Dendritic cell treated with granulocyte-macrophage colony-stimulating factor and Interleukin-4, amounts not matched to agents 40 ng/mL and 50 ng/mL, for 4 days (primary cell): ENCODE measurements at regions not wholly inside any gene's neighbourhood (a gene's known extent, or its start where the extent isn't known, plus 50 kb on each side); places are given as distances from the start of the nearest gene placed in this dataset.
"Not testable (repeated sequence)": the region's sequence is repeated elsewhere in the genome, so short reads cannot be mapped to it uniquely, and the experiment has no call there.

ENCODE experiments used
- H3K27ac Mint-ChIP-seq: one replicate; pipeline ENCODE4 v1.8.0; 2022; ENCODE audit warnings: mild to moderate bottlenecking, mixed read lengths
- H3K27me3 Mint-ChIP-seq: one replicate; pipeline ENCODE4 v1.8.0; 2022; ENCODE audit warnings: mild to moderate bottlenecking, mixed read lengths
- H3K36me3 Mint-ChIP-seq: one replicate; pipeline ENCODE4 v1.8.0; 2022; ENCODE audit warnings: low read depth, mixed read lengths
- H3K4me1 Mint-ChIP-seq: one replicate; pipeline ENCODE4 v1.8.0; 2022; ENCODE audit warnings: low read depth, mixed read lengths
- H3K4me3 Mint-ChIP-seq: one replicate; pipeline ENCODE4 v1.8.0; 2022; ENCODE audit warnings: mild to moderate bottlenecking, moderate library complexity, mixed read lengths
- H3K9me3 Mint-ChIP-seq: one replicate; pipeline ENCODE4 v1.8.0; 2022; ENCODE audit warnings: mixed read lengths
- intact Hi-C: fragments of 100-400 bp; cut with micrococcal nuclease; formaldehyde crosslinking; loops from one replicate; pipeline ENCODE4 v1.15.0; 2022

DNA sequence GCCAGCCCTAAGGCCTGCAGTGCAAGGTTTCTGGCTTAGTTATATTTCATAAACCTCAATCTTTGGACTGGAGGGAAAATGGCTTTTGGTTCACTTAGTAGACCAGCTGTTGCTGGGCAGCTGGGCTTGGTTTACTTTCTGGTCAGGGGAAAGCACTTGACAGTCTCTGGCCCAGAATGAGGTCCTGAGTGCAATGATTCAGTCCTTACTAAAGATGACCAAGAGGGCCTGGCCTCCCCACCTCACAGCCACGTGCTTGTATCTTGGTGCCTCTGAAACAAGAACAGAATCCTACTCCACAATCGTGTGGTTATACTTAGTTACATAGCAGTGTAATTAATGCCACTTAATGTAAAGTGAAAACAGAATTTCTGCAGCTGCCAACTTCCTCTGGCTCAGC lies 325.5 kb upstream of the MEIS1 start:
- Mint-ChIP-seq H3K4me3 (no peak overlapping the region), H3K27me3 (no peaks in the 10 kb centered on the region), H3K9me3 (no peaks in the 10 kb centered on the region), H3K27ac (no peak overlapping the region), H3K36me3 (no peaks in the 10 kb centered on the region), H3K4me1 (no peaks in the 10 kb centered on the region)
- intact Hi-C loops: no loop called here

DNA sequence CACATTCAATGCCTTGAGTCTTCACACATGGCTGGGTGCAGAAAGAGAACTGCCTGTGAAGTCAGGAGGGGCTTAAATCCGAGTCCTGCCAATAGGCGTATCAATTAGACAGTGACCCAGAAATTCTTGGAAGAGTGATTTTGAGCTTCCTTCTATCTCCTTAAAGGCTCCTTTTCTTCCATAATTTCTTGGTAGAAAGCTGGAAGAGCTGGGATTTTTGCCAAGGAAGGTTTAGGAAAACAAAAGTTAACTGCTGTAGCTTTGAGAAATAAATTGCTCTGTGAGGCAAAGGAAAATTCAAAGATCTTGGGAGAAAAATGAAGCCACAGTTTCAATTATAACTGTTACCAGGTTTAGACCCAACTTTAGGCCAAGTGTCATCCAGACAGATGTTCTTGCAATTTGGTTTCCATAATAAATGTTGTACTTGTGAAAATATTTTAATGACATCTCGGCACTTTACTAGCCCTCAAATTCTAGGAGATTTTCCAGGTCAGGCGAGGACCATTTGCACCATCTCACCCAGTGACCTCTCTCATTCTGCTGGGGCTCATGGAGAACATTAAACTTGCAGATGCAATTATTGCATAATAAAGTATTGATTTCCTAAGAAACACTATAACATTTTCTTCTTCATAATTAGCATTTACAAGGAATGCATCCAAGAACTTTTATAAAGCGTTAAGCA lies 329.7 kb upstream of the MEIS1 start:
- H3K27ac Mint-ChIP-seq: no peak overlapping the region
- no peaks in the 10 kb centered on the region for H3K9me3 Mint-ChIP-seq
- intact Hi-C loops: no loop called here
- H3K4me1 Mint-ChIP-seq: no peaks in the 10 kb centered on the region
- no peaks in the 10 kb centered on the region for H3K36me3 Mint-ChIP-seq
- no peak overlapping the region for H3K4me3 Mint-ChIP-seq
- H3K27me3 Mint-ChIP-seq: no peaks in the 10 kb centered on the region

DNA sequence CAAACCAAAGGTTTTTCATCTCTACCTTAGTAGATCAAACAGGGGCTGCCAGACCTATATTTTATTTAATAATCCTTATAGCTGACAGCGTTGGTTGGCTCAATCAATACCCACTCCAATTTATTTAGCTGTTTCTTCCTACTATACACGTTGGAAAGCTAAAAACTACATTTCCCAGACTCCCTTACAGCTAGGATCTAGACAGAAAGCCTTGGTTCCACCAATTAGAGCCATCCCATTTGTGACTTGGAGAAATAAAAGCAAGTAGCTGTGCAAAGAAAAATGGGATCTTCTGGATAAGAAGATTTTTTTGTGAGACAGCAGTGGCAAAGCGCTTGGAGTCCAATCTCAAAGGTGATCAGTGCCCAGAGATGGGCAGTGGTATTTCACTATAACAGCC lies 331.3 kb upstream of the MEIS1 start:
- Mint-ChIP-seq H3K27ac (no peak overlapping the region), H3K4me1 (no peaks in the 10 kb centered on the region), H3K36me3 (no peaks in the 10 kb centered on the region), H3K27me3 (no peaks in the 10 kb centered on the region), H3K9me3 (no peaks in the 10 kb centered on the region), H3K4me3 (no peak overlapping the region)
- intact Hi-C loops: no loop called here

DNA sequence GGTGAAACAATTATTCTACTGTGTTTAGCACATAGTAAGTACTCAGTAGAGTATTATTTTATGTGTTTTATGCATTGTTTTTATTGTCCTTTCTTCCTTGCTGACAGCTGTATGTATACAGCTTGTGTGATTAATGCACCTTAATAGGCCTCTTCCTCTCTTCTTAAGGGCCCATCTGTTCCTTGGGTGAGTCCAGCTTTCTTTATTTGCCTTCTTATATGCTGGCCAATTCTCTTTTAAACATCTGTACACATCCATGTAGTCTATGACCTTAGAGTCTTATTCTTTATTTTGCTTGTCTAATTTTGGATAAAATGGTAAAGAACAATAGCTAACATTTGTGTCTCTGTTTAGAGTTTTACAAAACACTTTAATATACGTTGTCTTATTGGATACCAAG lies 333.7 kb upstream of the MEIS1 start:
- no peak overlapping the region for H3K27ac Mint-ChIP-seq
- no peaks in the 10 kb centered on the region for H3K36me3 Mint-ChIP-seq
- peaks cover 8% of the 10 kb centered on the region for H3K9me3 Mint-ChIP-seq
- H3K4me3 Mint-ChIP-seq: no peak overlapping the region
- H3K27me3 Mint-ChIP-seq: no peaks in the 10 kb centered on the region
- H3K4me1 Mint-ChIP-seq: no peaks in the 10 kb centered on the region
- intact Hi-C loops: no loop called here

DNA sequence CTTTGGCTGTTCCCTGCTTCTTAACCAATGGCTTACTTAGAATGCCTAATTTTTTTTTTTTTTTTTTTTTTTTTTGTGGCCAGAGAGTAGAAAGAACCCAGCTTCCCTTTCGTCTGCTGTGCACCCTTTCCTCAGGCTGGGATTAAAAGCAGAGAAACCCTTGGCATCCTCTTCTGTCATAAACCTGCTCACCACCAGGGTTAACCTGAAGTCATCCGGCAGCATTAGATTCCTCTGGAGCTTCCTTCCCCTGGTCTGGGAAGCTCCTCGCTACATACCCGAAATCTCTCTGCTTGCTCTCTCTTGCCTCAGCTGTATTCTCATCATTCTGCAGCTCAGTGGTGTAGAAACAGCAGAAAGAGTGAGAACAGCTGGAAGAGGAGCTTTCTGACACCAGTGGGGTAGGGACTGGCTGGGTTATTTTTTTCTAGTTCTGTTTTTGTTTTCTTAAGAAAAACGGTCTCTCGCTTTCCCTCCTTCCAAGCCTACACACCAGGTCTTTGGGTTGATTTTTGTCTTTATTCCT lies 339.0 kb upstream of the MEIS1 start:
- no peaks in the 10 kb centered on the region for H3K27me3 Mint-ChIP-seq
- H3K4me1 Mint-ChIP-seq: no peaks in the 10 kb centered on the region
- H3K4me3 Mint-ChIP-seq: no peak overlapping the region
- H3K36me3 Mint-ChIP-seq: no peaks in the 10 kb centered on the region
- no peak overlapping the region for H3K27ac Mint-ChIP-seq
- intact Hi-C loops: no loop called here
- H3K9me3 Mint-ChIP-seq: peaks cover 8% of the 10 kb centered on the region

DNA sequence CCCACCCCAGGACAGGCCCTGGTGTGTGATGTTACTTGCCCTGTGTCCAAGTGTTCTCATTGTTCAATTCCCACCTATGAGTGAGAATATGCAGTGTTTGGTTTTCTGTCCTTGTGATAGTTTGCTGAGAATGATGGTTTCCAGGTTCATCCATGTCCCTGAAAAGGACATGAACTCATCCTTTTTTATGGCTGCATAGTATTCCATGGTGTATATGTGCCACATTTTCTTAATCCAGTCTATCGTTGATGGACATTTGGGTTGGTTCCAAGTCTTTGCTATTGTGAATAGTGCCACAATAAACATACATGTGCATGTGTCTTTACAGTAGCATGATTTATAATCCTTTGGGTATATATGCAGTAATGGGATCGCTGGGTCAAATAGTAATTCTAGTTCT lies 340.2 kb upstream of the MEIS1 start:
- H3K9me3 Mint-ChIP-seq: peaks cover 16% of the 10 kb centered on the region
- intact Hi-C loops, H3K4me3 Mint-ChIP-seq, H3K4me1 Mint-ChIP-seq, H3K36me3 Mint-ChIP-seq, H3K27ac Mint-ChIP-seq, H3K27me3 Mint-ChIP-seq: not testable (repeated sequence)

DNA sequence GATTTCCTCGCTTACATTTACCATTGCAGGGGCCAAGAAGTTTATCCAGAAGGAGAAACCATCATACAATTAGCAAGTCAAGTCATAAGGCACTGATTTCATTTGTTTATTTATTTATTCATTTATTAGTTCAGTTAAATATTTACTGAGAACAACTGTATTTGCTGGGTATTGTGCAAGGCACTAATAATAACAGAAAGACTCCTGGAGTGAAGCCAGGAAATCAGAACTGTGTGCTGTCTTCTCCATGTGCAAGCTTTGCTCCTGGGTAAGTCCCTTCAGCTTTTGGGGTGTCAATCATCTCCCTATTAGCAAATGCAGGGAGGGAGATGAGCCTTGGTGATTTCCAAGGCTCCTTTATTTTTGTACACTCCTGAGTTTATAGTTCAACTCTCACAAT lies 341.6 kb upstream of the MEIS1 start:
- H3K27ac Mint-ChIP-seq: no peak overlapping the region
- intact Hi-C loops: no loop called here
- H3K27me3 Mint-ChIP-seq: no peaks in the 10 kb centered on the region
- H3K4me1 Mint-ChIP-seq: no peaks in the 10 kb centered on the region
- H3K9me3 Mint-ChIP-seq: peaks cover 27% of the 10 kb centered on the region
- no peak overlapping the region for H3K4me3 Mint-ChIP-seq
- no peaks in the 10 kb centered on the region for H3K36me3 Mint-ChIP-seq

DNA sequence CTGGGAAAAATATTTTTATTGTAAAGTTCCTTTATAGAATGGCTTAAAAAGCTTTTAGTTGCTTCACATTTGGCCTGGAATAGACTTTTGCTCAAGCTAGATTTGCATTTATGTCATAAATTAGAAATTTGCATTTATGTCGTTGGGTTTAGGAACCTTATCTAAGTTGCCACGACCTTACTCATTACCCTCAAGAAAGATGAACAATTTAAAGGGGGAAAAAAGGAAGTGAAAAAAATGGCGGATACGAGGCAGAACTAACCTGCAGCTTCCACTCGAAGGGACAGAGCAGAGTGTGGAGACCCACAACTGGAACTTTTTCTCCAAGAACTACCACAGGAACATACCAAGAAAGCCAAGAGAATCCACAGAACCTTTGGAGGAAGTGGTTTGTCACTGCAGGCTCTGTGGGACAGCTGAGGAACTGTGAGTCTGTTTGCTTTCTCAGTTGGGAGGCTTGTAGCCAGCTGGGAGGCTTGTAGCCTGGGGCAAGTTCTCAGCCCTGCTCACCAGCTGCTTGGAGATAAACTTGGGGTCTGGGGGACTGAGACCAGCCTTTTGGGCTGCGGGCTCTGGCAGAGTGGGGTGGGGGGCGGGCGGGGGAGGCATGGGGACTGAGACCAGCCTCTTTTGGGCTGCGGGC lies 349.9 kb upstream of the MEIS1 start:
- no peak overlapping the region for H3K4me3 Mint-ChIP-seq
- peaks cover 29% of the 10 kb centered on the region for H3K9me3 Mint-ChIP-seq

DNA sequence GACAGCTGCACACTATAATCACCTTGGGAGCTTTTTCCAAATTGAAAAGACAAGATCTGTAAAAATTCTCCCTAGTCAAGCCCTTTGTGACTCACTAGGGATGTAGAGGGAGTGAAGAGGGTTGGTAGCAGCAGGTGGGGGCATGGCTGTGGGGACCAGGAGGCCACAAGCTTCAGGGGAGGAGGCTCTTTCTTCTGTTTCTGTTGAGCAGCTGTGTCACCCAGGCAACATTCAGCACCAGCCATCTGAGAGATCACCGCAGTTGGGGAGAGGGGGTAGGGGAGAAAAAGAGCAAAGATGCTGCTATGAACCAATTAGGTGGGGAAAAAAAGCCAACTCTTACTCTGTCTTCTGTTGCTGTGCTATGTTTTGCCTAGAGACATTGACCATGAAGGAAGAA lies 352.3 kb upstream of the MEIS1 start:
- Mint-ChIP-seq H3K36me3 (no peaks in the 10 kb centered on the region), H3K27me3 (no peaks in the 10 kb centered on the region), H3K27ac (no peak overlapping the region), H3K9me3 (peaks cover 9% of the 10 kb centered on the region), H3K4me3 (no peak overlapping the region), H3K4me1 (no peaks in the 10 kb centered on the region)
- intact Hi-C loops: no loop called here

More for the DNA sequence above, 349.9 kb upstream of the MEIS1 start:
- intact Hi-C loops: no loop called here
- H3K4me1 Mint-ChIP-seq: no peaks in the 10 kb centered on the region
- H3K27ac Mint-ChIP-seq: no peak overlapping the region
- H3K27me3 Mint-ChIP-seq: no peaks in the 10 kb centered on the region
- no peaks in the 10 kb centered on the region for H3K36me3 Mint-ChIP-seq

DNA sequence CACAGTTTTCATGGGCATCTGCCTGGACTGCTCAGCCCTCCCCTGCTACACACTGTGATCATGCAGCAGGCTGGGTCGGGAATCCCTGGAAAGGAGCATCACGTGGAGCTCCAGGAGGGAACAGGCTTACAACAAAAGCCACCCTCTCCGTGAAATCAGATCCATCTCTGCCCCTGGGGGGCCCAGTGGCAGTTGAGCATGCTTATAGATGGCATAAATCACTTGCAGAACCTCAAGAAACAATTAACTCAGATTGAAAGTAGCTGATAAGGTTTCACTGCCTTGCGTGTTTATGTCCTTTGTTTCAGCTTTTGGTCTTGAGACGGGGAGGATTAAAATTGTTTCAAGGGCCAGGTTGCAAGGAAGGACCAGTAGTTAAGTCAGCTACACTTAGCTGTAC lies 354.8 kb upstream of the MEIS1 start:
- no peaks in the 10 kb centered on the region for H3K36me3 Mint-ChIP-seq
- intact Hi-C loops: no loop called here
- no peak overlapping the region for H3K4me3 Mint-ChIP-seq
- H3K27me3 Mint-ChIP-seq: no peaks in the 10 kb centered on the region
- no peak overlapping the region for H3K27ac Mint-ChIP-seq
- no peaks in the 10 kb centered on the region for H3K4me1 Mint-ChIP-seq
- no peaks in the 10 kb centered on the region for H3K9me3 Mint-ChIP-seq

DNA sequence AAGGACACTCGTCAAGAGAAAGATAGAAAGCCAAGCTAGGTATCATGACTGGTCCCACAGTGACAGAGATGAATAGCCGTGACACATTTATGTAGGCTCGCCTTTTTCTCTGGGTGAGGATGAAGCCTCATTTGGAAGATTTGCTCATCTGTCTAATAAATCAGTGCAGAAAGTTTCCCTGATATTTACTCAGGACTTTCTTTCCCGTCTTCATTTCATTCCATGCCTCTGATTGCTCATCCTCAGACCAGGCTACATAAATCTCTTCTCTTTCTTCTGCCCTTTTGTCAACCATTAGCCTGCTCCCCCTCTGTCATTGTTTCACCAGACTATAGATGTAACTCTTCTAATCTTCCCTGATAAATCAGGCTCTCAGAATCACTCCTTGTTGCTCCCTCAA lies 361.8 kb upstream of the MEIS1 start:
- Mint-ChIP-seq H3K27ac (no peak overlapping the region), H3K9me3 (no peaks in the 10 kb centered on the region), H3K36me3 (no peaks in the 10 kb centered on the region), H3K27me3 (no peaks in the 10 kb centered on the region), H3K4me1 (no peaks in the 10 kb centered on the region), H3K4me3 (no peak overlapping the region)
- intact Hi-C loops: no loop called here

DNA sequence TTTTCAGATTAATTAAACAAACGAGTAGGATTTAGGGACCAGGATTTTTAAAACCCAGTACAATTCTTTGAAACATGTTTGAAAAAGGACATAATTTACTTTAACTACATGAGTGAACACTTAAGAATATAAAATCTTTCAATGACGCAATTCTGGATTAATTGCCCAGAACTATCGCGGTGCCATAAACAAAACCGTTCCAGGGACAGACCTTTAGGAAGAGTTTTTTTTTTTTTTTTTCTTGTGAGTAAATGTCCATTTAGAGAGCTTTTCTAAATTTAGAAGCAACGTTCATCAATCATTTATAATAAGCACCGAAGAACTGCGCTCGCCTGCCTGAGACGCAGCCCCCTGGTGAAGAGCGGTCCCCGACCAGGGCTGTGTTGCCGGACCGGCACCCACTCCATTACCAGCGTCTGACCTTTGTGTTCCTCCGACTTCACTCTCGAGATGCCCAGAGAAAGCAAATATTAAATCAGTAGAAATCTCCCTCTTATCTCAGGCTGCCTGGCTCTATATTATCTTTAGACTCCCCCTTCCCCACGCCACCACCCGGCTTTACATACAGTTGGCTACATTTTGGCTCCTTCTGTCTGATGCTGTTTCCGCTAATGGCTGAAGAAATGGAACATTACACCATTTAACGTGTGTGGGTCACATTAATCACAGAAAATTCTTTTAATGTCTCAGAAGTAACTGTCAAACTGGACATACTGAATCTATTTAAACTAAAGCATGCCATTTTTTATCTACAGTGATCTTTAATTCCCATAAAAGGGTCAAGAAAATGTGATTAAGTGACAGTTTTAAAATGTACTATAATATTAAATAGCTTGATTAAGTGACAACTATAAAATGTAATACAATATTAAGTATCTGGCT lies 364.0 kb upstream of the MEIS1 start:
- intact Hi-C loops: no loop called here
- H3K27me3 Mint-ChIP-seq: no peaks in the 10 kb centered on the region
- H3K9me3 Mint-ChIP-seq: no peaks in the 10 kb centered on the region
- H3K4me3 Mint-ChIP-seq: no peak overlapping the region
- H3K27ac Mint-ChIP-seq: no peak overlapping the region
- no peaks in the 10 kb centered on the region for H3K36me3 Mint-ChIP-seq
- no peaks in the 10 kb centered on the region for H3K4me1 Mint-ChIP-seq

DNA sequence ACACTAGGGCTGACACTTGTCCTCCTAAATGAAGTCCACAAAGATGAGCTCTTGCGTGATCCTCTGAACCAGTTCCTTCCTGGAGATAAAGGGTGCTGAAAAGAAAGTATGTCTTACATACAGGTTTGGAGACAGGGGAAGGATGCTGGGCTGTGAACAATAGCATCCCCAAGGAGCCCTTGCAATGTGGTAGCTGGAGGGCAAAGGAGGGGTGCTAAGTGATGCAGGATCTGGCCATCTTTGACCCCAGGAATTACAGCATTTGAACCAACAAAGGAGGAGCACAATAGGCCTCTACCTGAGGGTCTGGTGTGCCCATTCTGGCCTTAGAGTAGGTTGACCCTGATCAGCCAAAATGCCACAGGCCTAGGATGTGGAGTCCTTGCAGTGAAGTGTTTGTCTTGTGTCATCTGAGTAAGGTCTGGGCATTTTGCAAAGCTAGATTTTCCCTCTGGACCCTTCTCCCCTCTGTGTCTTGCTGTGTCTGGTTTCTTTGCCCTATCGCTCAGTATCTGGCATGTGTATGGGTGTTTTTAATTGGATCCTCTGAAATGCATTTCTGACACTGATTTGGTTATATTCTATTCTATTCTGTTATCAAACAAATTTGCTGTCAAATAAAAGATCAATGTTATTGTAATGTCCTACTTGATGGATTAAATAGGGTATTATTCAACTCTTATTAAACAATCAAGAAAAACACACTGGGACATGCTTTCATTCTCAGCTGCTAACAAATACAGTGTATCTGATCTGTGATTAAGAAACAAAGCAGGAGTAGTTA lies 364.8 kb upstream of the MEIS1 start:
- Mint-ChIP-seq H3K4me1 (no peaks in the 10 kb centered on the region), H3K27ac (no peak overlapping the region), H3K36me3 (no peaks in the 10 kb centered on the region), H3K9me3 (no peaks in the 10 kb centered on the region), H3K27me3 (no peaks in the 10 kb centered on the region), H3K4me3 (no peak overlapping the region)
- intact Hi-C loops: no loop called here

DNA sequence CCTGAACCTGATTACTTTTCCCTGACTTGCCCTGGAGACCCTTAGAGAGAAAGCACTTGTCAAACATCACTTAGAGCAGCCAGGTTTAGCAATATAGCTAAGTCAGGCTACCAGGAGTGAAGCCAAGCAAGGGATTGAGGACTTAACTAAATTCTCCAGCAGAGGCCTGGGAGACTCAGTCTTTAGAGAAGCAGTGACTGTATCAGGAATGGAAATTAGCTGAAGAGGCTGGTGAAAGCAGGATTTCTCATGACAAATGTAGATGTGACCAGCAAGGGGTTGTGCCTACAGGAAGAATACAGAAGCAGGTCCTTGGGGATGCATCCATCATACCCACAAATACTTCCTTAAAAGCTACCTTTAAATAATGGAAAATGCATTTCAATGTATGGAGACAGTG lies 368.9 kb upstream of the MEIS1 start:
- Mint-ChIP-seq H3K9me3 (no peaks in the 10 kb centered on the region), H3K4me1 (no peaks in the 10 kb centered on the region), H3K36me3 (no peaks in the 10 kb centered on the region), H3K4me3 (no peak overlapping the region), H3K27ac (no peak overlapping the region), H3K27me3 (no peaks in the 10 kb centered on the region)
- intact Hi-C loops: no loop called here
